Endothelial cell (in vitro differentiated cells): ENCODE measurements at regions not wholly inside any gene's neighbourhood (a gene's known extent, or its start where the extent isn't known, plus 50 kb on each side); places are given as distances from the start of the nearest gene placed in this dataset.

Experiments used
- DNase-seq: peaks from one replicate; pipeline ENCODE4 v3.0.0; 2021; ENCODE audit warnings: low spot score
- H3K27ac Mint-ChIP-seq: one replicate; pipeline ENCODE4 v1.8.0; 2021; ENCODE audit warnings: mixed read lengths, inconsistent platforms; ENCODE audit not compliant: unreplicated experiment
- H3K27me3 Mint-ChIP-seq: one replicate; pipeline ENCODE4 v1.8.0; 2021; ENCODE audit warnings: mild to moderate bottlenecking, moderate library complexity, mixed read lengths, inconsistent platforms; ENCODE audit not compliant: unreplicated experiment
- H3K36me3 Mint-ChIP-seq: one replicate; pipeline ENCODE4 v1.8.0; 2021; ENCODE audit warnings: mild to moderate bottlenecking, low read depth, mixed read lengths, inconsistent platforms; ENCODE audit not compliant: unreplicated experiment
- H3K4me1 Mint-ChIP-seq: one replicate; pipeline ENCODE4 v1.8.0; 2021; ENCODE audit warnings: mild to moderate bottlenecking, mixed read lengths, inconsistent platforms; ENCODE audit not compliant: unreplicated experiment
- H3K4me3 Mint-ChIP-seq: one replicate; pipeline ENCODE4 v1.8.0; 2021; ENCODE audit warnings: mild to moderate bottlenecking, mixed read lengths, inconsistent platforms; ENCODE audit not compliant: unreplicated experiment
- H3K9me3 Mint-ChIP-seq: one replicate; pipeline ENCODE4 v1.8.0; 2021; ENCODE audit warnings: mixed read lengths, inconsistent platforms; ENCODE audit not compliant: unreplicated experiment
- TF ChIP-seq, protein P1 (sequence below): fragments of 200-600 bp; sonication (generic); IDR thresholded peaks from one replicate; pipeline ENCODE4 v1.5.0; 2021; ENCODE audit warnings: antibody characterized with exemption; ENCODE audit not compliant: unreplicated experiment

DNA sequence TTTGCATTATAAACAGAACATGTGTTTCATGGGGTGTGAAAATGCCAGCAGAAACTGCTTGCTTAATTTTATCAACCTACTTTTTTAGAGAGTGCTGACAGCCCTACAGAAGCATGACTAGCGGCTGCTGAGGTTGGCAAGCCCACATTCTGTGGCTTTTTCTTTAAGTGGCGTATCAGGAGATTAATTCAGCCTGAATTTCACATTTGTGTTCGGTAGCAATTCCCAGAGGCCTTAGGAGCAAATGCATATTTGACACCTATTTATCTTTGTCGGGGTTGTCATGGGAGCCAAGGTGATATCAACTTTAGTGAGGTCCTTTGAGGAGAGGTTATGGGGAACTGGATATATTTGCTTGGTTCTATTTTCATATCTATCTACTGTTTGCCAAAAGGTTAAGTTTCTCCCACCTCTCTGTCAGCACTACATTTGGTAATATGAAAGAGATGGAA, 140.9 kb downstream of the KCNJ2 start:
- no peak overlapping the region for H3K27ac Mint-ChIP-seq
- no peaks in the 10 kb centered on the region for H3K27me3 Mint-ChIP-seq
- H3K9me3 Mint-ChIP-seq: no peaks in the 10 kb centered on the region
- TF ChIP-seq, protein P1, sequence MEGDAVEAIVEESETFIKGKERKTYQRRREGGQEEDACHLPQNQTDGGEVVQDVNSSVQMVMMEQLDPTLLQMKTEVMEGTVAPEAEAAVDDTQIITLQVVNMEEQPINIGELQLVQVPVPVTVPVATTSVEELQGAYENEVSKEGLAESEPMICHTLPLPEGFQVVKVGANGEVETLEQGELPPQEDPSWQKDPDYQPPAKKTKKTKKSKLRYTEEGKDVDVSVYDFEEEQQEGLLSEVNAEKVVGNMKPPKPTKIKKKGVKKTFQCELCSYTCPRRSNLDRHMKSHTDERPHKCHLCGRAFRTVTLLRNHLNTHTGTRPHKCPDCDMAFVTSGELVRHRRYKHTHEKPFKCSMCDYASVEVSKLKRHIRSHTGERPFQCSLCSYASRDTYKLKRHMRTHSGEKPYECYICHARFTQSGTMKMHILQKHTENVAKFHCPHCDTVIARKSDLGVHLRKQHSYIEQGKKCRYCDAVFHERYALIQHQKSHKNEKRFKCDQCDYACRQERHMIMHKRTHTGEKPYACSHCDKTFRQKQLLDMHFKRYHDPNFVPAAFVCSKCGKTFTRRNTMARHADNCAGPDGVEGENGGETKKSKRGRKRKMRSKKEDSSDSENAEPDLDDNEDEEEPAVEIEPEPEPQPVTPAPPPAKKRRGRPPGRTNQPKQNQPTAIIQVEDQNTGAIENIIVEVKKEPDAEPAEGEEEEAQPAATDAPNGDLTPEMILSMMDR: no peak
- no peaks in the 10 kb centered on the region for H3K4me1 Mint-ChIP-seq
- no peak for DNase-seq
- no peak overlapping the region for H3K4me3 Mint-ChIP-seq
- H3K36me3 Mint-ChIP-seq: no peaks in the 10 kb centered on the region

DNA sequence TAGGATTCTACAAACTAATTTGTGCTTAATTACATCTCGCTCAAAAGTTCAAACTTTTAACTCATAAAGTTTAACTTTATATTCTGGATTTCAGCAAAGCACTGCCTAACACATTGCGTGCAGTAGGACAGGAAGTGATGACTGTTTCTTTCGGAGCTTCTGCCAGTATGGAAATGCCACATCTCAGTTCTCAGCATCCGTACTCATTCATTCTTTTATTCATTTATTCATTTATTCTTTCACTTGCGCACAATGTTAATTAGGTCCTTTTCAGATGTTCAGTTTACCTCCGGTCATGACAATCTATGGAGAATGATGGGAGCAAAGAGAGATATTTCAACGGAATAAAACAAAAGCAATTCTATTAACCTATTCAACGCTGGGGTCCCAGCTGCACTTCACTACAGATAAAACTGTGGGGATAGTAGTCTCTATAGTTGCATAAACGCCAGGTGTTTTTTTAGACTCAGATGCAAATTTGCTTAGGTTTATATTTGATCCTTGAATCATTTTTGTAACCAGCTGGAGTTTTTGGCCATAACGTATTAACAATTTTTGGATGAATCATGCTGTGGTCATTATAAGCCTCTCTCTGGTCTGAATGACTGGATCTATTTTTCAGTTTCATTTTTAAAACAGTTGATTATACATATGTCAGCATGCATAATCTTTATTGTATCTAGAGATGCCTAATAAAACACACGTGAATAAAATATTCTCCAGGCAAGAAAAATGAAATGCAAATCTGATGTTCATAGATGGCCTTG, 143.9 kb downstream of the KCNJ2 start:
- DNase-seq: no peak
- H3K27me3 Mint-ChIP-seq: peaks cover 2% of the 10 kb centered on the region
- TF ChIP-seq, protein P1: no peak
- no peaks in the 10 kb centered on the region for H3K36me3 Mint-ChIP-seq
- H3K27ac Mint-ChIP-seq: no peak overlapping the region
- no peak overlapping the region for H3K4me3 Mint-ChIP-seq
- no peaks in the 10 kb centered on the region for H3K9me3 Mint-ChIP-seq
- H3K4me1 Mint-ChIP-seq: no peaks in the 10 kb centered on the region

DNA sequence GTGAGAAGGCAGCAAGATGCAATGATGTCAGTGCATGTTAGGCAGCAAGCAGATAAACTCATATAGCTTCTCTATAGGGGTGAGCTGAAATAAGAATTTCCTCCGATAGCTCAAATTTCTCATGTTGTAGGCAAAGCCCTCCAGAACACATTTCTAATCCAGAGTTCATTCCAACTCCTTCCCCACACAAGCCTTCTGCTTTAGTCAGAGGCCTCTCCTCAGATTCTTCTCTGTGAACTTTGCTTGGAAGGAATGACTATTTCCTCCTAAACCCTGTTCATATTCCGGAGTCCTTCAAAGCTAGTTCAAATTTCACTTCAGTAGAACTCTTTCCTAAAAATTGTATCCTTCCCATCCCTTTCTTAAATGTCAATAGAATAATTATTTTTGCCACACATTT, 144.8 kb downstream of the KCNJ2 start:
- no peak for DNase-seq
- H3K9me3 Mint-ChIP-seq: no peaks in the 10 kb centered on the region
- no peak overlapping the region for H3K4me3 Mint-ChIP-seq
- no peak overlapping the region for H3K27ac Mint-ChIP-seq
- H3K36me3 Mint-ChIP-seq: no peaks in the 10 kb centered on the region
- peaks cover 2% of the 10 kb centered on the region for H3K27me3 Mint-ChIP-seq
- H3K4me1 Mint-ChIP-seq: no peaks in the 10 kb centered on the region
- TF ChIP-seq, protein P1: no peak

DNA sequence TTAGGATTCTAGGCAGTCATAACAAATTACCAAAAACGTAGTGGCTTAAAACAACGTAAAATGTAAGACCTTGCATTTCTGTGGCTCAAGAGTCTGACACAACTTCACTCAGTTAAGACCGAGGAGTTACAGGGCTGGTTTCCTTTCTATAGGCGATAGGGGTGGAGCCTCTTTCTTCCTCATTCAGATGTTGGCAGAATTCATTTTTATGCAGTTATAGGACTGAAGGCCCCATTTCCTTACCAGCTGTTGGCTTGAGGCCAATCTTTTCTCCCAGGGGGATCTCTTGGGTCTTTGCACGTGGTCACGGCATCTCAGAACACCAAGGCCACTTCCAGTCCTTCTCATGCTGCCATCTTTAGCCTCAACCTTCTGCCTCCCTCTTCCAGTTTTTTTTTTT, 145.2 kb downstream of the KCNJ2 start:
- H3K9me3 Mint-ChIP-seq: no peaks in the 10 kb centered on the region
- TF ChIP-seq, protein P1: no peak
- H3K36me3 Mint-ChIP-seq: no peaks in the 10 kb centered on the region
- no peak for DNase-seq
- H3K27ac Mint-ChIP-seq: no peak overlapping the region
- H3K4me1 Mint-ChIP-seq: no peaks in the 10 kb centered on the region
- H3K27me3 Mint-ChIP-seq: peaks cover 2% of the 10 kb centered on the region
- no peak overlapping the region for H3K4me3 Mint-ChIP-seq

DNA sequence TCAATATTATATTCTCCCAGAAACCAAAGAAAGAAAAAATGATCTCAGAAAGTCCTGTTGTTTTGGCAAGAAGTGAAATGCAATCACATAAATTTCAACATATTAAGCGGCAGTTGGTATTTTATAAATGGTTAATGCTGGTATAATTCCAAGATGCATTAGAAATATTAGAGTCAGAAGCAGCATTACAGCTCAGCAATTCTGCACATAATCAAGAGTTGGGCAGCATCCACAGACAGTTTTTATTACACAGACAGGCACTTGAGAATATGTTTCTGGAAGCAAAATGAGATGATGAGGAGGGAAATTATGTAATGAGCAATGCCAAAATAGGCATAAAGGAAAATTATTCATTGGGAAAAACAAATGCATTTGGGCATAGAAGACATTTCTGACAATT, 148.1 kb downstream of the KCNJ2 start:
- TF ChIP-seq, protein P1: no peak
- H3K4me1 Mint-ChIP-seq: no peaks in the 10 kb centered on the region
- H3K27me3 Mint-ChIP-seq: peaks cover 2% of the 10 kb centered on the region
- H3K36me3 Mint-ChIP-seq: no peaks in the 10 kb centered on the region
- no peak overlapping the region for H3K4me3 Mint-ChIP-seq
- H3K9me3 Mint-ChIP-seq: no peaks in the 10 kb centered on the region
- no peak overlapping the region for H3K27ac Mint-ChIP-seq
- DNase-seq: no peak
